Amygdala (tissue), 56 donors: ENCODE measurements at regions not wholly inside any gene's neighbourhood (a gene's known extent, or its start where the extent isn't known, plus 50 kb on each side); places are given as distances from the start of the nearest gene placed in this dataset.
A peak's percentile ranks its signal among the peaks of the same experiment; 100 is the strongest.

ENCODE experiments used
- DNase-seq, 56 donors: peaks; one replicate each; lab custom pipeline; 2025; lab: John Stamatoyannopoulos, UW

GRCh38 chr2:220842901-220843665 lies 729.0 kb downstream of the EPHA4 start:
- no peak for DNase-seq

GRCh38 chr2:220845766-220846273 lies 726.3 kb downstream of the EPHA4 start:
- DNase-seq: no peak

- no peak for DNase-seq
These were observed 725.1 kb downstream of the EPHA4 start for GRCh38 chr2:220847006-220847405.

- peak in 24 of 56 donors; percentile 0 to 52 (median 8) for DNase-seq
These were observed 724.5 kb downstream of the EPHA4 start for GRCh38 chr2:220847589-220847988.

GRCh38 chr2:220849433-220849832 lies 722.7 kb downstream of the EPHA4 start:
- DNase-seq: no peak

GRCh38 chr2:220850116-220850515 lies 722.0 kb downstream of the EPHA4 start:
- DNase-seq: no peak

GRCh38 chr2:220855296-220855695 lies 716.8 kb downstream of the EPHA4 start:
- no peak for DNase-seq

- no peak for DNase-seq
These were observed 715.6 kb downstream of the EPHA4 start for GRCh38 chr2:220856486-220856885.

GRCh38 chr2:220857368-220857767 lies 714.7 kb downstream of the EPHA4 start:
- DNase-seq: no peak

- DNase-seq: no peak
These were observed 714.0 kb downstream of the EPHA4 start for GRCh38 chr2:220858101-220858500.

GRCh38 chr2:220871909-220872308 lies 700.2 kb downstream of the EPHA4 start:
- no peak for DNase-seq

- DNase-seq: no peak
These were observed 695.9 kb downstream of the EPHA4 start for GRCh38 chr2:220876080-220876824.

GRCh38 chr2:220877491-220877890 lies 694.6 kb downstream of the EPHA4 start:
- DNase-seq: no peak

- DNase-seq: no peak
These were observed 694.2 kb downstream of the EPHA4 start for GRCh38 chr2:220877897-220878296.

GRCh38 chr2:220880623-220881596 lies 691.2 kb downstream of the EPHA4 start:
- no peak for DNase-seq

- no peak for DNase-seq
These were observed 689.6 kb downstream of the EPHA4 start for GRCh38 chr2:220882507-220882906.

GRCh38 chr2:220885593-220885992 lies 686.5 kb downstream of the EPHA4 start:
- no peak for DNase-seq

GRCh38 chr2:220887271-220887870 lies 684.7 kb downstream of the EPHA4 start:
- DNase-seq: no peak

- no peak for DNase-seq
These were observed 684.2 kb downstream of the EPHA4 start for GRCh38 chr2:220887876-220888275.

- no peak for DNase-seq
These were observed 681.2 kb downstream of the EPHA4 start for GRCh38 chr2:220890931-220891330.
